WTC11 (cell line): ENCODE measurements at regions not wholly inside any gene's neighbourhood (a gene's known extent, or its start where the extent isn't known, plus 50 kb on each side); places are given as distances from the start of the nearest gene placed in this dataset.

Source experiments
- ATF3 ChIP-seq: sonication (generic); formaldehyde crosslinking; conservative IDR thresholded peaks from 2 replicates; pipeline ENCODE4 v1.8.1; 2022; ENCODE audit warnings: mild to moderate bottlenecking, missing genetic modification reagents
- CTCF ChIP-seq: fragments of 200-600 bp; IDR thresholded peaks from 2 replicates; pipeline ENCODE4 v1.8.0; 2022; ENCODE audit warnings: antibody characterized with exemption
- E2F4 ChIP-seq: sonication (generic); formaldehyde crosslinking; IDR thresholded peaks from 2 replicates; pipeline ENCODE4 v1.8.1; 2022; ENCODE audit warnings: low read depth, mild to moderate bottlenecking, moderate library complexity, missing genetic modification reagents, borderline replicate concordance
- IRF1 ChIP-seq: sonication (generic); formaldehyde crosslinking; IDR thresholded peaks from 2 replicates; pipeline ENCODE4 v1.8.0; 2023; ENCODE audit warnings: missing genetic modification reagents
- NFYB ChIP-seq: sonication (generic); formaldehyde crosslinking; conservative IDR thresholded peaks from 2 replicates; pipeline ENCODE4 v1.8.0; 2022; ENCODE audit warnings: low read depth, missing genetic modification reagents
- NR2C2 ChIP-seq: sonication (generic); formaldehyde crosslinking; IDR thresholded peaks from 2 replicates; pipeline ENCODE4 v1.8.0; 2022; ENCODE audit warnings: mild to moderate bottlenecking, missing genetic modification reagents
- NR3C1 ChIP-seq: sonication (generic); formaldehyde crosslinking; conservative IDR thresholded peaks from 2 replicates; pipeline ENCODE4 v1.8.1; 2023; ENCODE audit warnings: low read depth, mild to moderate bottlenecking, missing genetic modification reagents
- OVOL2 ChIP-seq: fragments of 250-450 bp; sonication (Bioruptor Pico); IDR thresholded peaks from 2 replicates; pipeline ENCODE4 v1.9.0; 2021; ENCODE audit warnings: mild to moderate bottlenecking, borderline replicate concordance
- SMAD4 ChIP-seq: sonication (generic); formaldehyde crosslinking; IDR thresholded peaks from 2 replicates; pipeline ENCODE4 v1.8.0; 2022; ENCODE audit warnings: mild to moderate bottlenecking, missing genetic modification reagents
- USF1 ChIP-seq: sonication (generic); formaldehyde crosslinking; IDR thresholded peaks from 2 replicates; pipeline ENCODE4 v1.8.0; 2022; ENCODE audit warnings: mild to moderate bottlenecking, missing genetic modification reagents
- USF2 ChIP-seq: sonication (generic); formaldehyde crosslinking; IDR thresholded peaks from 2 replicates; pipeline ENCODE4 v1.8.1; 2023; ENCODE audit warnings: mild to moderate bottlenecking, missing genetic modification reagents, moderate library complexity
- ZBTB43 ChIP-seq: sonication (generic); formaldehyde crosslinking; IDR thresholded peaks from 2 replicates; pipeline ENCODE4 v1.8.1; 2023; ENCODE audit warnings: mild to moderate bottlenecking, missing genetic modification reagents
- ZNF281 ChIP-seq: sonication (generic); formaldehyde crosslinking; IDR thresholded peaks from 2 replicates; pipeline ENCODE4 v1.8.0; 2023; ENCODE audit warnings: mild to moderate bottlenecking, missing genetic modification reagents
- ZNF317 ChIP-seq: sonication (generic); formaldehyde crosslinking; IDR thresholded peaks from 2 replicates; pipeline ENCODE4 v1.8.1; 2023; ENCODE audit warnings: low read depth, mild to moderate bottlenecking, moderate library complexity, missing genetic modification reagents, borderline replicate concordance

GRCh38 chr10:42985436-42986316 lies 91.2 kb upstream of the RET start:
- TF ChIP-seq ATF3 (no peak), ZBTB43 (CRISPR knock-in tag) (no peak), USF1 (no peak), SMAD4 (no peak), NFYB (CRISPR knock-in tag) (no peak), ZNF317 (CRISPR knock-in tag) (no peak), IRF1 (no peak), CTCF (no peak), USF2 (CRISPR knock-in tag) (no peak), ZNF281 (no peak), NR2C2 (no peak), NR3C1 (no peak), E2F4 (CRISPR knock-in tag) (no peak), OVOL2 (no peak)
